Activated CD4-positive, CD25-positive, alpha-beta regulatory T cell treated with anti-CD3 and anti-CD28 coated beads, Interleukin-2, amount 50 U/mL, for 24 hours (primary cell): ENCODE measurements at regions not wholly inside any gene's neighbourhood (a gene's known extent, or its start where the extent isn't known, plus 50 kb on each side); places are given as distances from the start of the nearest gene placed in this dataset.

ENCODE experiments used
- ATAC-seq, 2 donors: fragments of 150-1000 bp; cut with Tn5 transposase; one replicate each; pipeline ENCODE4 v1.10.0; 2021; ENCODE audit warnings: mild to moderate bottlenecking in 1 of 2, moderate library complexity in 1 of 2

DNA sequence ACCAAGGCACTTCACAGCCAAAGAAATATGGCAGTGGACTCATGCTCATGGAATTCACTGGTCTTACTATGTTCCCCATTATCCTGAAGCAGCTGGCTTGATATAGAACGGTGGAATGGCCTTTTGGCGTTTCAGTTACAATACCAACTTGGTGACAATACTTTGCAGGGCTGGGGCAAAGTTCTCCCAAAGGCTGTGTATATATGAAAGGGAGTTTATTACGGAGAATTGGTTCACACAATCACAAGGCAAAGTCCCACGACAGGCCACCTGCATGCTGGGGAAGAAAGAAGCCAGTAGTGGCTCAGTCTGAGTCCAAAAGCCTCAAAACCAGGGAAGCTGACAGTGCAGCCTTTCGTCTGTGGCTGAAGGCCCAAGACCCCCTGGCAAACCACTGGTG is 50.8 kb upstream of the SMARCAD1 start:
- ATAC-seq, result no peak
